Activated CD4-positive, alpha-beta memory T cell treated with anti-CD3 and anti-CD28 coated beads, Interleukin-2, amount 10 ng/mL, durations not matched to agents 7 days and 5 days (primary cell): ENCODE measurements at regions not wholly inside any gene's neighbourhood (a gene's known extent, or its start where the extent isn't known, plus 50 kb on each side); places are given as distances from the start of the nearest gene placed in this dataset.

Experiments used
- CTCF ChIA-PET: fragments of 350-600 bp; sonication (Branson Sonifier 250); formaldehyde crosslinking; loops from one replicate; lab custom pipeline; 2021; ENCODE audit warnings: antibody characterized with exemption, inconsistent platforms; lab: Charles Lee
- POLR2A ChIA-PET: fragments of 350-600 bp; sonication (Branson Sonifier 250); formaldehyde crosslinking; loops from one replicate; lab custom pipeline; 2021; ENCODE audit warnings: antibody characterized with exemption; lab: Charles Lee
- DNase-seq: peaks from one replicate; pipeline ENCODE4 v3.0.0-alpha.2; 2020
- H3K27ac Mint-ChIP-seq: one replicate; pipeline ENCODE4 v1.8.0; 2021; ENCODE audit warnings: mild to moderate bottlenecking, mixed read lengths
- H3K27me3 Mint-ChIP-seq: one replicate; pipeline ENCODE4 v1.8.0; 2021; ENCODE audit warnings: mixed read lengths
- H3K36me3 Mint-ChIP-seq: one replicate; pipeline ENCODE4 v1.8.0; 2021; ENCODE audit warnings: low read depth, mixed read lengths
- H3K4me1 Mint-ChIP-seq: one replicate; pipeline ENCODE4 v1.8.0; 2021; ENCODE audit warnings: mixed read lengths
- H3K4me3 Mint-ChIP-seq: one replicate; pipeline ENCODE4 v1.8.0; 2021; ENCODE audit warnings: mild to moderate bottlenecking, mixed read lengths
- H3K9me3 Mint-ChIP-seq: one replicate; pipeline ENCODE4 v1.8.0; 2021; ENCODE audit warnings: mixed read lengths

DNA sequence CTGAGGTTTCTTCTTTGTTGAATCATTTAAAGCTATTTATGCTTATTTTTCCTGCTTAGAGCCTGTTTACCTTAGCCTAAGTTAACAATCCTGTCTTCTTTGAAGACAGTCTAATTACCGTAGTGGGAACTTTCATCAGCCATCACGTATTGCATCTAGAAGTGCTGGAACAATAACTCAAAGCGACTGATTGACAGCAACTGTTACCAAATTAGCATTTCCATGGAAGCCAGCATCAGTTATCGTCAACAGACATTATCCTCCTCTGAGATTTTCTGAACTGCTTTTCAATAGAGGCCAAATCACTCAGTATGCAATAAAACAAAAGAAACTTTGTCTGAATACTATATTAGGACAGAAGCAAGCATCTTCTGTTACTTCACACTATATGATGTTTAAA, 433.3 kb upstream of the SLITRK1 start:
- Mint-ChIP-seq H3K27me3 (no peaks in the 10 kb centered on the region), H3K4me1 (no peaks in the 10 kb centered on the region), H3K27ac (no peak overlapping the region), H3K9me3 (no peaks in the 10 kb centered on the region), H3K4me3 (no peak overlapping the region), H3K36me3 (no peaks in the 10 kb centered on the region)
- DNase-seq, result no peak
- POLR2A ChIA-PET, result no interaction called here
- CTCF ChIA-PET, result no interaction called here

DNA sequence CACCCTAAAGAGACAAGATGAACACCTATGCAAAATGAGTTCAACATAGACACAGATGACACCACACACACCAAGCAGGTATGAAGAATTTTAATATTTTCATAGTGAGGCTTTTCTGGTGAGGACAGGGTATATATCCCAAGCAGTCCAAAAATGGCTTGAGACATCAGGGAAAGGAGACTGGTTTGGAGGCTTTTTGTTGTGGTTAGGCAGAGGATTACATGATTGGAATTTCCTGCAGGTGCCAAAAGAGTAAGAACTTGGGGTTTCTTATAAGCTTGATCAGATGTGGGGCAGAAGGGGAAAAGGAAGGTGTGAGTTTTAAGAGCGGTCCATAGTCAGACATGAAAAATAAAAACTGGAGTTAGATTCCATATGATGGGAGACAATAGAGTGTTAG, 420.8 kb upstream of the SLITRK1 start:
- no peaks in the 10 kb centered on the region for H3K36me3 Mint-ChIP-seq
- POLR2A ChIA-PET, result no interaction called here
- CTCF ChIA-PET, result no interaction called here

DNA sequence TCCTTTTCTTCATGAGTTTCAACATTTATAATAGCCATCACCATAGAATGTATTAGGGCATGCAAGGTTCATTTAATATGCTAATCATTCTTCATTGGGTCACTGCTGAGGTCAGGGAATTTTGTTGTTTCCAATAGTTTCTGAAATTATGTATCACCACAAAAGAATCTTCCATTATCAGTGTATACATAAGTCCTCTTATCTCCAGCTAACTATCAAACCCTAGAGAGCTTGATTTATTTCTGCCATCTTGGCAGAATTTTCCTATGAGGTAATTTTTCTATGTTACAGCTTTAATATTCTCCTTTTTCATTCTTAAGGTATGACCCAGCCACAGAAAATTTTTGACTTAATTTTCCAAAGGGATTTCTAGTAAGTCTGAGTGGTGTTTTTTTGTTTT, 415.0 kb upstream of the SLITRK1 start:
- Mint-ChIP-seq H3K36me3 (no peaks in the 10 kb centered on the region), H3K9me3 (no peaks in the 10 kb centered on the region), H3K27ac (no peak overlapping the region), H3K4me1 (no peaks in the 10 kb centered on the region), H3K27me3 (no peaks in the 10 kb centered on the region), H3K4me3 (no peak overlapping the region)
- ChIA-PET CTCF (no interaction called here), POLR2A (no interaction called here)
- no peak for DNase-seq

More for the DNA sequence above, 420.8 kb upstream of the SLITRK1 start:
- Mint-ChIP-seq H3K4me1 (no peaks in the 10 kb centered on the region), H3K27me3 (no peaks in the 10 kb centered on the region), H3K9me3 (no peaks in the 10 kb centered on the region), H3K27ac (no peak overlapping the region), H3K4me3 (no peak overlapping the region)
- DNase-seq, result no peak

DNA sequence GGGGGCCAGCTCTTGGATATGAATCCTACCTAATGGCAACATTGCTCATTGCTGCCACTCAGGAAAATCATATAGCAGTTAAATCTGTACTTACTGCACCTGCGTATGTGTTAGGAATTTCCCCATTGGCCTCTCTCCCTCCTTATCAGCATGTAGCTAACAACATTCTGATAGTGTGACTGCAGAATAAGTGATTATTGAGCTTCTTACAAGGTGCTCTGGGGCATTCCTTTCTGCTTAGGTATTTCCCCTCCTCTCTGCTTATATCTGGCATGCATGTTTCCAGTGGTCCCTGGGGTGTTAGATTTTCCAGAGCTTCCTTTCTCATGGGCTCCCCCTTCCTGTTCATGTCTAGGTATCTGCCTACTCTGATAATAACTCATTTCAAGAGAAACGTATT, 414.1 kb upstream of the SLITRK1 start:
- ChIA-PET POLR2A (no interaction called here), CTCF (no interaction called here)
- Mint-ChIP-seq H3K9me3 (no peaks in the 10 kb centered on the region), H3K27ac (no peak overlapping the region), H3K36me3 (no peaks in the 10 kb centered on the region), H3K4me1 (no peaks in the 10 kb centered on the region), H3K27me3 (no peaks in the 10 kb centered on the region), H3K4me3 (no peak overlapping the region)
- no peak for DNase-seq

DNA sequence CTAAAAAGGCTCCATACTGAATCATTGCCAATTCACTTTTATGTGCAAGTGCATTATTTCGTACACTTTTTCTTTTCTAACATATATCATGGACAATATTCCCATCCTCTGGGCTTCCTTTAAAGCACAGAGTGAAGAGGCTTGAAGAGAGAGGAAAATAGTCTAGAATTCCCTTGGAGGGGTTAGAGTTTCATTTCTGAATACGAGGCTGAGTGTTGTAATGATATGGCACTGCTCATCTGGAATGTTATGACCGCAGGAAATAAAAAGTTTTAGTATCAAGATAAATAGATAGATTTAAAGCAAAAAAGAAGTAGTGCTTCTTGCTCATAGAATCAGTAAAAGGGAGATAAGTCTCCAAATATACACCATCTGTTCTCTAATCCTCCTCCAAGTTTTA, 412.3 kb upstream of the SLITRK1 start:
- DNase-seq, result no peak
- no peaks in the 10 kb centered on the region for H3K4me1 Mint-ChIP-seq
- CTCF ChIA-PET, result no interaction called here
- no peaks in the 10 kb centered on the region for H3K27me3 Mint-ChIP-seq
- no peak overlapping the region for H3K4me3 Mint-ChIP-seq
- no peak overlapping the region for H3K27ac Mint-ChIP-seq
- H3K9me3 Mint-ChIP-seq, result no peaks in the 10 kb centered on the region
- no peaks in the 10 kb centered on the region for H3K36me3 Mint-ChIP-seq
- POLR2A ChIA-PET, result no interaction called here

DNA sequence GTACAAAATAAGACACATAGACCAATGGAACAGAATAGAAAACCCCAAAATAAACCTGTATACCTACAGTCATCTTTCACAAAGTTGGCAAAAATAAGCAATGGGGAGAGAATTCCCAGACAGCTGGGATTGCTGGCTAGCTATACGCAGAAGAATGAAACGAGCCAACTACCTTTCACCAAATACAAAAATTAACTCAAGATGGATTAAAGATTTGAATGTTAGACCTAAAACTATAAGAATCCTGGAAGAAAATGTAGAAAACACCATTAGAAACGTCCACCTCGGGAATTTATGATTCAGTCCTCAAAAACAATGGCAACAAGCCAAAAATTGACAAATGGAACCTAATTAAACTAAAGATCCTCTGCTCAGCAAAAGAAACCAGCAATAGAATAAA, 408.1 kb upstream of the SLITRK1 start:
- ChIA-PET POLR2A (no interaction called here), CTCF (no interaction called here)
- H3K36me3 Mint-ChIP-seq, result no peaks in the 10 kb centered on the region
- DNase-seq, result no peak
- no peaks in the 10 kb centered on the region for H3K9me3 Mint-ChIP-seq
- no peak overlapping the region for H3K27ac Mint-ChIP-seq
- H3K27me3 Mint-ChIP-seq, result no peaks in the 10 kb centered on the region
- H3K4me1 Mint-ChIP-seq, result no peaks in the 10 kb centered on the region
- H3K4me3 Mint-ChIP-seq, result no peak overlapping the region

DNA sequence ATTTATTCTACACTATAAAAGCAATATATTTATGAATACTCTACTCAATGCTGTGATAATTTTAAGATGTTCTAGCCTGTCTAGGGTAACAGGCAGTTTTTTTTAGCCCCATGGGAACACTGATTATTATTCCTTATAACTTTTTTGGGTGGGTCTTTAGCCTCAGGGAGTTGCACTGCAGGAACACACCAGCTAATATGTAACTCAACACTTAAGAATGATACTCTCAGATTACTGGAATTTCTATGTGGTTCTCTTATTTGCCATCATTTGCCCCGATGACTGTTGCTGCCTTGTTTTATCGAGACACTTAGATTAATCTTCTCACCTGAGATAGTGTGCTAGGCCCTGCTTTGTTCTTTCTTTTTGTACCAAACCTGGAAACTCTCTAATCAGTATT, 396.9 kb upstream of the SLITRK1 start:
- POLR2A ChIA-PET, result no interaction called here
- Mint-ChIP-seq H3K9me3 (no peaks in the 10 kb centered on the region), H3K4me3 (no peak overlapping the region), H3K4me1 (no peaks in the 10 kb centered on the region), H3K27ac (no peak overlapping the region), H3K27me3 (no peaks in the 10 kb centered on the region), H3K36me3 (no peaks in the 10 kb centered on the region)
- CTCF ChIA-PET, result no interaction called here
- DNase-seq, result no peak

DNA sequence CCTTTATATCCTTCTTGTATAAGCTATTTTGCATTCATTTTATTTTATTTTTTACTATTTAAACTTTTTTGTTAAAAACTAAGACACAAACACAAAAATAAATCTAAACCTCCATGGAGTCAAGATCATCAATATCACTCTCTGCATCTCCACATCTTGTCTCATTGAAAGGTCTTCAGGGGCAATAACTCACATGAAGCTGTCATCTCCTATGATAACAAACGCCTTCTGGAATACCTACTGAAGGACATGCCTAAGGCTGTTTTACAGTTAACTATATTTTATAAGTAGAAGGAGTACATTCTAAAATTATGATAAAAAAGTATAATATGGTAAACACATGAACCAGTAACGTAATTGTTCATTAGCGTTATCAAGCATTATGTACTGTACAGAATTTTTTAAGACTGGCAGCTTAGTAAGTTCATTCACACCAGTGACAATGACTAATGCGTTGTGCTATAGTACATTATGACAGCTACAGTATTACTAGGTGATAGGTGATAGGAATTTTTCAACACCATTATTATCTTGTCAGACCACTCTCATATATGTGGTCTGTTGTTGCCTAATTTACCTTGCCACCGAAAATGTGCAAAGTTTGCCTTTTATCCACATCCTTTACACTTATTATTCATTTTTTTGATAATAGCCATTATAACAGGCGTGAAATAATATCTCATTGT, 390.7 kb upstream of the SLITRK1 start:
- Mint-ChIP-seq H3K9me3 (no peaks in the 10 kb centered on the region), H3K27ac (no peak overlapping the region), H3K27me3 (no peaks in the 10 kb centered on the region), H3K4me3 (no peak overlapping the region), H3K4me1 (no peaks in the 10 kb centered on the region), H3K36me3 (no peaks in the 10 kb centered on the region)
- ChIA-PET CTCF (no interaction called here), POLR2A (no interaction called here)
- DNase-seq, result no peak

DNA sequence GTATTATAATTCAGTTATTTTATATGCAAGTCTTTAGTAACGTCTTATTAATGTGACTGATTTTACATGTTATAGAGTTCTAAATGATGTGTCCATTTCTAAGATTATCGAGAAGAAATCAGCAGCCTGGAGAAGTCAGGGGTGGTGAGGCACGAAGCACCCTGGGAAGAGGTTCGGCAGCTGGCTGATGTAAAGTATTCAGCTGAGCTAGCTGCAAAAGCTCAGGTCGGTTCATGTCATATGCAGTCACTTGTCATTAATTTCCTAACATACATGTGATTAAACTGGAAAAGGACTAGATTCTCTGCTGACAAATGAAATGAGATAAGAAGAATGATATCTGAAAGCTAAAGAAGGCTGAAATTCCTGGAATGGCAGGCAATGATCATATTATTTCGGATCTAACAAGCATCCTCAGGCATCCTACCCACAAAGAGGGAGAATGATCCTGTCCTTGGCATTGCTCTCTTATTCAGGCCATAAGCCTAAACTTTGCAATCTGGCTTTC, 383.0 kb upstream of the SLITRK1 start:
- Mint-ChIP-seq H3K4me1 (no peaks in the 10 kb centered on the region), H3K27ac (no peak overlapping the region), H3K9me3 (no peaks in the 10 kb centered on the region), H3K36me3 (no peaks in the 10 kb centered on the region), H3K4me3 (no peak overlapping the region), H3K27me3 (no peaks in the 10 kb centered on the region)
- no peak for DNase-seq
- ChIA-PET POLR2A (no interaction called here), CTCF (no interaction called here)

DNA sequence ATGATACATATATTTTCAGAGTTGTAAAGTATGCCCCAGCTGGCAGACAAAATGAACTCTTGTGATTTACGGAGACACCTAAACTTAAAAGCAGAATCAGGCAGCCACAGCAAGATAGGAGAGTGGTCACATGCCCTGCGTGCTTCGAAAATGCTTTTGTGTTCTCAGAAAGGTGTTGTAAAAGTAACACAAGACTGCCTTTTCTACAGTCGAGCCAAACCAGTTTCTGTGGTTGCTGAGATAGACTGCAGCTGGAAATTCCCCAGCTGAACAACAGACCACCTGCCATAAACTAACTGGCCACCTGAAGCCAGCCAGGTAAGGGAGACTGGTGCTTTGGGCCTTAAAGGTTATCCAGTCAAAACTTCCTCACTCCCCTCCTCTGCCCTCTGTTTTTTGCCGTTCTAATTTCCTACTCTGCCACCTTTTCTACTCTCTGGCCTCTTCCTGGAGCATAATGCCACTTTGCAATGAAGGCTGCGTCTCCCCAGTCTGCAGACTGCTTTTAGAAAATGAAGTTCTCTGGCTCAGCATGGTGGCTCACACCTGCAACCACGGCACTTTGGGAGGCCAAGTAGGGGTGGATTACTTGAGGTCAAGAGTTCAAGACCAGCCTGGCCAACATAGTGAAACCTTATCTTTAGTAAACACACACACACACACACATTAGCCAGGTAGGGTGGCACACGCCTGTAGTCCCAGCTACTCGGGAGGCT, 381.2 kb upstream of the SLITRK1 start:
- ChIA-PET POLR2A (no interaction called here), CTCF (no interaction called here)
- Mint-ChIP-seq H3K36me3 (no peaks in the 10 kb centered on the region), H3K27ac (no peak overlapping the region), H3K4me3 (no peak overlapping the region), H3K4me1 (no peaks in the 10 kb centered on the region), H3K27me3 (no peaks in the 10 kb centered on the region), H3K9me3 (no peaks in the 10 kb centered on the region)
- no peak for DNase-seq

DNA sequence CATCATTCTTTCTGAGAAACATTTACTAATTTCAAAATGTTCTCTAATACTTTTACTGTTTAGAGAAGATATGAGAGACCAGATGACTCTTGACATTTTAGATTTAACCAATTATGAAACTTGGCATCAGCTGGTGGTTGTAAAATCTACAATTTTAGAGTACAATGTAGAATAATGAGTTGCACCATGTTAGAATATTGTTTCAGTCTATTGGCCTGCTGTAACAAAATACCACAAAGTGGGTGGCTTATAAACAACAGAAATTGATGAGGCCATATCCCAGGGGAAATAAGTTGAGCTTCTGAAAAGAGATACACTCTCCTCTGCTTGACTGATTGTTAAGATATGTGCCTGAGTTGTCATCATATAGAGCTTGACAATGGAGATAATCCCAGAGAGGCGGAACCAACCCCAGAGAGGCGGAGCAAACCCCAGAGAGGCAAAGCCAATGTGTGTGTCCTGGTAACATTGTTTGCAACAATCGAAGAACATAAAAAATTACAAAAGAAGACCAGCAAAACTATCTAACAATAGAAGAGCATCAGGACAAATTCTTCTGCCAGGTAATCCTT, 373.0 kb upstream of the SLITRK1 start:
- no peak overlapping the region for H3K27ac Mint-ChIP-seq
- CTCF ChIA-PET, result no interaction called here
- H3K36me3 Mint-ChIP-seq, result no peaks in the 10 kb centered on the region
- H3K27me3 Mint-ChIP-seq, result no peaks in the 10 kb centered on the region
- H3K4me3 Mint-ChIP-seq, result no peak overlapping the region
- POLR2A ChIA-PET, result no interaction called here
- H3K4me1 Mint-ChIP-seq, result no peaks in the 10 kb centered on the region
- peaks cover 5% of the 10 kb centered on the region for H3K9me3 Mint-ChIP-seq
- no peak for DNase-seq

DNA sequence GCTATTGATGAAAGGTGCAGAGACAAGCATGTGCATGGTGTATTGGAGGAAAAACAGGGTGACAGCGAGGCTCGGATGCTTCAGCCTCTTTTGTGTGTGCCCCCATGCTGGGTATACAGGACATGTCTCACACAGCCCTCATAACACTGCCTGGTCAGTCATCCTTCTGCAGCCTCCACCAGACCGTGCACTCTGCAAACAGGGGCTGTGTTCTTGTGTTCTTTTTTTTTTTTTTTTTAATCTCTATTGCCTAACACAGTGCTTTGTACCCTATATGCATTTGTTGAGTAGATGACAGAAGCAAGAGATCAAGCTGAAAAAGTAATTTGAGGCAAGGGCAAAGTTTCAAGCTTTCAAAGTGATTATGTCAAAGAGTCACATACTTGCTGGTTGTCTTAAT, 367.2 kb upstream of the SLITRK1 start:
- Mint-ChIP-seq H3K4me3 (no peak overlapping the region), H3K36me3 (no peaks in the 10 kb centered on the region), H3K9me3 (peaks cover 5% of the 10 kb centered on the region), H3K4me1 (no peaks in the 10 kb centered on the region), H3K27ac (no peak overlapping the region), H3K27me3 (no peaks in the 10 kb centered on the region)
- ChIA-PET CTCF (interaction anchor here (0.7 kb wide), 1 partner anchor 20 kb away, joined by 3 read pairs; no protein-coding TSS in a partner anchor), POLR2A (no interaction called here)
- DNase-seq, result no peak

DNA sequence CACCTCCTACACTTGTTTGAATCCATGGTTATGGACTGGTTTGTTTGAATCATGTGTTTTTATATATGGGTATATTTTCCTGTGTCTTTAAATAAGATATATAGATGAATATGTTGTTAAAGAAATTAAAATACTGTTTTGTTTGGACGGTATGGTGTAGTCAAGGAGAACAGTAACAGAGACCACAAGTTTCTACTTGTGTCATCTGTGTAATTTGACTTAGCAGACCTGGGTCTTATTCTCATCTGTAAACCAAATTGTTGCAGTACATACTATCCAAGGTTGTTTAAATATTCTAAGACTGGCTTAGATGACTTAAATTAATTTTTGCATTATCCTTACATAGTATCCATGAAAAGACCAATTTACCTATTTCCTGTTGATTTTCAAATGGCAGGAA, 361.1 kb upstream of the SLITRK1 start:
- Mint-ChIP-seq H3K27me3 (no peaks in the 10 kb centered on the region), H3K9me3 (no peaks in the 10 kb centered on the region), H3K4me3 (no peak overlapping the region), H3K27ac (no peak overlapping the region), H3K36me3 (no peaks in the 10 kb centered on the region), H3K4me1 (no peaks in the 10 kb centered on the region)
- ChIA-PET POLR2A (no interaction called here), CTCF (no interaction called here)
- no peak for DNase-seq

DNA sequence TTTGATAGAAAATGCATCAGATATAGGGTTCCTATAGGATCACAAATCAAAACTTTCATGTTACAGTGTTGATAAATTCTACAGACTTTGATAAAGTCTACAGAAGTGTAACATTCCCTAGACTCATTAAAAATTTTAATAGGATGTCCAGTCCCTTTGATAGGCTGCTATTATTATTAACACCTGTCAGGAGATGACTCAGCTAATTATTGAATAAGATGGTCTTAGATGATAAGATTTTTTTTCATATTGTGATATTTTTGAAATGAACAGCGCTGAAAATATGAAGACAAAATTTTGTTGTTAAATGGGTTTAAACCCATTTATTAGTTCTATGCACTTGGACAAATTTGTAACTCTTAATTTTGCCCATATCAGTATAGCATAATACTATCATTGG, 356.8 kb upstream of the SLITRK1 start:
- no peak overlapping the region for H3K4me3 Mint-ChIP-seq
- no peaks in the 10 kb centered on the region for H3K27me3 Mint-ChIP-seq
- H3K9me3 Mint-ChIP-seq, result no peaks in the 10 kb centered on the region
- ChIA-PET POLR2A (no interaction called here), CTCF (no interaction called here)
- H3K36me3 Mint-ChIP-seq, result no peaks in the 10 kb centered on the region
- H3K27ac Mint-ChIP-seq, result no peak overlapping the region
- no peaks in the 10 kb centered on the region for H3K4me1 Mint-ChIP-seq
- no peak for DNase-seq
